ENCODE measurements at regions not wholly inside any gene's neighbourhood (a gene's known extent, or its start where the extent isn't known, plus 50 kb on each side); places are given as distances from the start of the nearest gene placed in this dataset.

- TF ChIP-seq CTCF (IDR thresholded peaks at IDR 0.05; ENCODE audit: low read length, missing control alignments), result no peak
- DNase-seq (ENCODE audit: low read depth), result no peak
- no peak overlapping the region for H3K4me3 ChIP-seq (replicated peaks; ENCODE audit: low read depth, low read length)
Measured at GRCh38 chr22:34973926-34974325, 92.0 kb upstream of the ISX start.

- H3K4me3 ChIP-seq (replicated peaks; ENCODE audit: low read depth, low read length), result no peak overlapping the region
- no peak for DNase-seq (ENCODE audit: low read depth)
- no peak for TF ChIP-seq CTCF (IDR thresholded peaks at IDR 0.05; ENCODE audit: low read length, missing control alignments)
Measured at GRCh38 chr22:34975721-34976120, 90.2 kb upstream of the ISX start.

GRCh38 chr22:34976474-34976873, 89.5 kb upstream of the ISX start:
- TF ChIP-seq CTCF (IDR thresholded peaks at IDR 0.05; ENCODE audit: low read length, missing control alignments), result no peak
- DNase-seq (ENCODE audit: low read depth), result no peak
- H3K4me3 ChIP-seq (replicated peaks; ENCODE audit: low read depth, low read length), result no peak overlapping the region

- H3K4me3 ChIP-seq (replicated peaks; ENCODE audit: low read depth, low read length), result no peak overlapping the region
- DNase-seq (ENCODE audit: low read depth), result no peak
- TF ChIP-seq CTCF (IDR thresholded peaks at IDR 0.05; ENCODE audit: low read length, missing control alignments), result no peak
Measured at GRCh38 chr22:34976886-34977285, 89.1 kb upstream of the ISX start.

GRCh38 chr22:34986523-34986922, 79.4 kb upstream of the ISX start:
- DNase-seq (ENCODE audit: low read depth), result no peak
- no peak overlapping the region for H3K4me3 ChIP-seq (replicated peaks; ENCODE audit: low read depth, low read length)
- TF ChIP-seq CTCF (IDR thresholded peaks at IDR 0.05; ENCODE audit: low read length, missing control alignments), result no peak

- no peak for DNase-seq (ENCODE audit: low read depth)
- TF ChIP-seq CTCF (IDR thresholded peaks at IDR 0.05; ENCODE audit: low read length, missing control alignments), result no peak
- H3K4me3 ChIP-seq (replicated peaks; ENCODE audit: low read depth, low read length), result no peak overlapping the region
Measured at GRCh38 chr22:34992672-34993071, 73.3 kb upstream of the ISX start.

- H3K4me3 ChIP-seq (replicated peaks; ENCODE audit: low read depth, low read length), result no peak overlapping the region
- DNase-seq (ENCODE audit: low read depth), result no peak
- TF ChIP-seq CTCF (IDR thresholded peaks at IDR 0.05; ENCODE audit: low read length, missing control alignments), result no peak
Measured at GRCh38 chr22:34993548-34993947, 72.4 kb upstream of the ISX start.
